Lower lobe of right lung (tissue), 2 donors: ENCODE measurements at regions not wholly inside any gene's neighbourhood (a gene's known extent, or its start where the extent isn't known, plus 50 kb on each side); places are given as distances from the start of the nearest gene placed in this dataset.

Source experiments
- ATAC-seq, 2 donors: fragments of 200-7000 bp; cut with Tn5 transposase; one replicate each; pipeline ENCODE4 v1.9.1; 2020 to 2022; ENCODE audit warnings: mild to moderate bottlenecking in 2 of 2, moderate library complexity in 2 of 2
- DNase-seq: peaks from one replicate; pipeline ENCODE4 v3.0.0-alpha.2; 2020
- H3K27ac ChIP-seq: fragments of 200-600 bp; one replicate; pipeline ENCODE4 v1.8.0; 2022
- H3K27me3 ChIP-seq: fragments of 200-600 bp; one replicate; pipeline ENCODE4 v1.8.0; 2022; ENCODE audit warnings: low read depth
- H3K36me3 ChIP-seq: fragments of 200-600 bp; one replicate; pipeline ENCODE4 v1.8.0; 2022; ENCODE audit warnings: mild to moderate bottlenecking
- H3K4me1 ChIP-seq: fragments of 200-600 bp; one replicate; pipeline ENCODE4 v1.8.0; 2022
- H3K4me3 ChIP-seq: fragments of 200-600 bp; one replicate; pipeline ENCODE4 v1.8.0; 2022; ENCODE audit warnings: mild to moderate bottlenecking
- H3K9me3 ChIP-seq: fragments of 200-600 bp; one replicate; pipeline ENCODE4 v1.8.0; 2022
- intact Hi-C: fragments of 100-400 bp; cut with DNase I; formaldehyde crosslinking; loops from one replicate; pipeline ENCODE4 v1.11.0; 2022
- TF ChIP-seq, protein P1 (sequence below): fragments of 200-600 bp; IDR thresholded peaks from one replicate; pipeline ENCODE4 v1.8.0; 2022; ENCODE audit warnings: antibody characterized with exemption, mild to moderate bottlenecking
- donor health status: DM: no; HTN: yes; CAD: no; lungs with severe emphysema.

DNA sequence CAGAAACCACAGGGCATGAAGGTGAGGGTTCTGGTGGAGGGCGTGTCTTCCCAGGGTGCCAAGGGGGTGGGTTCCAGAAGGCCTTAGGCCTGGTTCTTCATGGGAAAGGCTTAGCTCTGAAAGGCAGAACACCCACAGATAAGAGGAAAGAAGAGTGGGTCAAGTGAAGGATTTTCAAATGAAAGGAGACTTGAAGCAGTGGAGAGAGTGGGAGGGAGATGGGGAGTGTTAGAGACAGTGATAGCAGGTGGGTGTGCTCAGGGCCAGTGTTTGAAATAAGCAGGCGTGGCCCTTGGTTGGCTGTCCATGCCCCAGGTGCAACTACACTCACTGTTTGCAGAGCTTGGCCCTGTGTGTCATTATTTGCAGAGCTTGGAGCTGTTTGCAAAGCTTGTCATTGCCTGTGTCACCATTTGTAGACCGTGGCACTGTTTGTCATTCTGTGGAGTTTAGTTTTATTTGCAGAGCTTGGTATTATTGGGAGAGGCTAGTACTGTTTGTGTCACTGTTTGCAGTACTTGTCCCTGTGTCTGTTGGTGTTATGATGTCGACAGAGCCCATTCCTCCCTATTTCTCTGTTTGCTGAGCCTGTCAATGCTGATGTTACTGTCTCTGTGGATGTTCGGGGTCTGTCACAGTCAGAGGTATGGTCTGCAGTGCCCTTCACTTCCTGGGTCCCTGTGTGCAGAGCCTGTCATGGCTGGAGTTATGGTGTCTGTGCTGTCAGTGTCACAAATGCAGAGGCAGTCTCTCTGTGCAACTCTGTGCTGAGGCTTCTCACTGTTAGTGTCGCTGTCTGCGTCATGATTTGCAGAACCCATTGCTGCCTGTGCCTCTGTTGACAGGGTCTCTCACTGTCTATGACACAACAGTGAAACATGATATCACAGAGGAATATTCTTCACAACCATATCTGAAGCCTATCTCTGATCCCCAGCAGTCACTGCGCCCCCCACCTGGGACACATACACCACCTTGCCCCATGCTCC is 127.7 kb upstream of the LRFN2 start:
- intact Hi-C loops = no loop called here

DNA sequence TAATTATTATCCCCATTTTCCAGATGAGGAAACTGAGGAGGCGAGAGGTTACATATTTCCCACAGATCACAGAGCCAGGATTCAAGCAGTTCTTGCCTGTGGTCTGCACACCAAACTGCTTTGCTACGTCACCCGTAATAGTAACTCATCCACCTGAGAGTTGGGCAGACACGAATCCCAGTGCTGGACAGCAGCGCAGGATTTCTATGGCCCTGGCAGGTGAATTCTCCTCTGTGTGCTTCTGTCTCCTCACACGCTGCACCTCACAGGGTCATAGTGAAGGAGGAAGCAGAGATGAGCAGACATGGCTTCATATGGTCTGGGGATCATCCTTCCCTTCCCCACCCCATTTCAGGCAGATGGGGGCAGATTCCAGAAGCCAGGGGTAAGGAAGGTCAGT is 127.0 kb upstream of the LRFN2 start:
- Histone ChIP-seq H3K4me3 (no peak overlapping the region), H3K36me3 (no peaks in the 10 kb centered on the region), H3K4me1 (peaks cover under 1% of the 10 kb centered on the region), H3K9me3 (no peaks in the 10 kb centered on the region), H3K27ac (no peak overlapping the region), H3K27me3 (no peaks in the 10 kb centered on the region)
- DNase-seq = no peak
- intact Hi-C loops = no loop called here
- TF ChIP-seq, protein P1, sequence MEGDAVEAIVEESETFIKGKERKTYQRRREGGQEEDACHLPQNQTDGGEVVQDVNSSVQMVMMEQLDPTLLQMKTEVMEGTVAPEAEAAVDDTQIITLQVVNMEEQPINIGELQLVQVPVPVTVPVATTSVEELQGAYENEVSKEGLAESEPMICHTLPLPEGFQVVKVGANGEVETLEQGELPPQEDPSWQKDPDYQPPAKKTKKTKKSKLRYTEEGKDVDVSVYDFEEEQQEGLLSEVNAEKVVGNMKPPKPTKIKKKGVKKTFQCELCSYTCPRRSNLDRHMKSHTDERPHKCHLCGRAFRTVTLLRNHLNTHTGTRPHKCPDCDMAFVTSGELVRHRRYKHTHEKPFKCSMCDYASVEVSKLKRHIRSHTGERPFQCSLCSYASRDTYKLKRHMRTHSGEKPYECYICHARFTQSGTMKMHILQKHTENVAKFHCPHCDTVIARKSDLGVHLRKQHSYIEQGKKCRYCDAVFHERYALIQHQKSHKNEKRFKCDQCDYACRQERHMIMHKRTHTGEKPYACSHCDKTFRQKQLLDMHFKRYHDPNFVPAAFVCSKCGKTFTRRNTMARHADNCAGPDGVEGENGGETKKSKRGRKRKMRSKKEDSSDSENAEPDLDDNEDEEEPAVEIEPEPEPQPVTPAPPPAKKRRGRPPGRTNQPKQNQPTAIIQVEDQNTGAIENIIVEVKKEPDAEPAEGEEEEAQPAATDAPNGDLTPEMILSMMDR = no peak
- no peak for ATAC-seq

More for the DNA sequence above, 127.7 kb upstream of the LRFN2 start:
- Histone ChIP-seq H3K9me3 (no peaks in the 10 kb centered on the region), H3K27me3 (no peaks in the 10 kb centered on the region), H3K36me3 (no peaks in the 10 kb centered on the region), H3K4me1 (peaks cover 7% of the 10 kb centered on the region), H3K27ac (no peak overlapping the region), H3K4me3 (no peak overlapping the region)
- TF ChIP-seq, protein P1 = no peak
- DNase-seq = no peak
- ATAC-seq = peak in 1 of 2 donors; percentile 21

DNA sequence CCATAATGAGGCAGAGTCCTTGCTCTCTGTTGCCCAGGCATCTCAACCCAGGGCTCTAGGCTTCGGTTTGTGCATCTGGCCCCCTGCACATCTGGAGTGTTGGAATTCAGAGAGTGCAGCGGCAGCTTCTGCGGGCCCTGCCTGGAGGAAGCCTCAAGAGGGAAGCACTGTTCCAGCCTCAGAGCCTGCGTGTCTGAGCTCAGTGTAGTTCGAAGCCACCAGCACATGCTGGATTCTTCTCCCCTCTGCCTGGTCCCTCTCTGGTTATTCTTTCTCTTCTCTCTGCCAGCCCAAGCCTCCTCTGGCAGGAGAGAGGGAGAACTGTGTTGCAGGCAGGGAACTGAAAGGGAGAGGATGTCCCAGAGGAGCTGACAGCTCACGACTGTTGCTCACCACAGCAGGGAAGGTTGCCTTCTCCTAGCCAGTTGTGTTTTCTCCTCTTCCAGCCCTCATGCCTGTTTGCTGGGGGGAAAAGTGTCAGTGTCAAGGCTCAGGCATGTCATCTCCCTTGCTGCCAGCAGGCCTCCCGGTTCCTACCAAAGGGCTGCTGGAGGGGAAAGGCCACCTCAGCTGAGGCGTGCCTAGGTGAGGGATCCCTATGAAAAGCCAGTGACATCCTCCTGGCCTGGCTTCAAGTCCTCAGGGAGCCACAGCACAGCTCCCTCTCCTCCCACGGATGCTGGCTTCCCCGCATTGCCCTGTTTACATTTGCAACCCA is 126.0 kb upstream of the LRFN2 start:
- TF ChIP-seq, protein P1 = no peak
- Histone ChIP-seq H3K4me3 (no peak overlapping the region), H3K4me1 (no peaks in the 10 kb centered on the region), H3K36me3 (no peaks in the 10 kb centered on the region), H3K9me3 (no peaks in the 10 kb centered on the region), H3K27ac (no peak overlapping the region), H3K27me3 (no peaks in the 10 kb centered on the region)
- intact Hi-C loops = no loop called here
- no peak for ATAC-seq
- DNase-seq = no peak

DNA sequence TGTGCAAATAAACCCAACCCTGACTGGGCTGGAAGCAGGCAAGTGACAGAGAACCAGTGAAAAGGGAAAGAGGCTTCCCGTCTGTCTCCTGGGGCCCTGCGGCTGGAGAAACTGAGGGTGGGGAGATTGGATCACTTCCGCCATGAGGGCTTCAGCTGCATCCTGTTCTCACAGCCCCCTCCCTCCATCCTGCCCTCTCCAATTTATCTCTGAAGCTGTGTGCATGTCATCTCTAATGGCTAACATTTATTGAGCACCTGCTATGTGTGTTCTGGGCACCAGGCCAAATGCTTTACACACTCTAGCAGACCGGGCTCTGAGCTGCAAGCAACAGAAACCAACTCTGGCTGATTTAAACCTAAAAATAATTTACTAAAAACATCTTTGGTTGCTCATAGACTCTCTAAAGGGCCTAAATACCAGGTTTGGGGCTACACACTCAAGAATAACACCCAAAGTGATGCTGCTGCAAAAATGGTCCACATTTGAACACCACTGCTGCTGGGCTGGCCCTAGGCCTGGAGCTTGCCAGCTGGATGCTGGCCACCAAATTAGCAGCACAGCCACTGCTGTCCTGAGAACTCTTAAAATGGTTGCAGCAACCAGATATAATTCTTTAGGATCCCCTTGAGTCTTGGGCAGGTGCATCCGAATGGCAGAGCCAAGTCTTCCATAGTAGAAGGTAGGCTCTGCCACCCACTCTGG is 123.6 kb upstream of the LRFN2 start:
- H3K4me1 ChIP-seq = no peaks in the 10 kb centered on the region
- H3K4me3 ChIP-seq = no peak overlapping the region
- H3K27me3 ChIP-seq = no peaks in the 10 kb centered on the region
- DNase-seq = no peak
- TF ChIP-seq, protein P1 = no peak
- intact Hi-C loops = no loop called here
- H3K27ac ChIP-seq = no peak overlapping the region
- ATAC-seq = no peak
- H3K9me3 ChIP-seq = no peaks in the 10 kb centered on the region
- H3K36me3 ChIP-seq = no peaks in the 10 kb centered on the region

DNA sequence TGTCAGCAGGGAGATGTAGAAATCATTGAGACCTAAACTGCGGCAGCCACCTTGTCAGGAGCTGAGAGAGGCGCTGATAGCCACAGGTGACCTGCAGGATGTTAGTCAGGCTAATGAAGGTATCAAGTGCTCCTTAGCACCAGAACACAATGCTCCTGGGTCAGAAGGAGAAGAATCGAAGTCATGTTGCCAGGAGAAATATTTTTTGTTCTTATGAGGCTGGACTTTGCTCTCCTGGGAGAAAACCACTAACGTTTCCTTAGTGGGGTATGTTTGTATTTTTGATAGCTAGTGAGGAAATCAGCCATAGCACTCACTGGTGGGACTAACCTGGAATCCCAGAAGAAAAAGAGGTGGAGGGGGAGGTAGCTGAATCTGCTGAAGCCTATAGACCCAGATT is 120.9 kb upstream of the LRFN2 start:
- H3K4me1 ChIP-seq = no peaks in the 10 kb centered on the region
- no peaks in the 10 kb centered on the region for H3K9me3 ChIP-seq
- no peak for ATAC-seq
- no peak overlapping the region for H3K27ac ChIP-seq
- no peaks in the 10 kb centered on the region for H3K36me3 ChIP-seq
- TF ChIP-seq, protein P1 = no peak
- H3K27me3 ChIP-seq = peaks cover 5% of the 10 kb centered on the region
- intact Hi-C loops = no loop called here
- no peak for DNase-seq
- no peak overlapping the region for H3K4me3 ChIP-seq
